IMR-90 (cell line): ENCODE measurements at regions not wholly inside any gene's neighbourhood (a gene's known extent, or its start where the extent isn't known, plus 50 kb on each side); places are given as distances from the start of the nearest gene placed in this dataset.

Experiments
- ATAC-seq: fragments of 200-7000 bp; cut with Tn5 transposase; 2 replicates; pipeline ENCODE4 v1.9.1; 2020; ENCODE audit warnings: low read depth, mild to moderate bottlenecking, moderate library complexity
- BruUV-seq: library from RNA; stranded (reverse); fragments of 400-500 nt; replicated peaks from 2 replicates; lab custom pipeline; 2021; lab: Mats Ljungman, UMichigan
- CTCF ChIA-PET: fragments of 300-600 bp; formaldehyde crosslinking; extraction: SDS; loops from one replicate; lab custom pipeline; 2021; ENCODE audit warnings: antibody characterized with exemption; lab: Yijun Ruan, JAX
- POLR2A ChIA-PET: fragments of 300-600 bp; sonication (Branson Sonifier 250); formaldehyde crosslinking; loops from one replicate; lab custom pipeline; 2022; ENCODE audit warnings: antibody characterized with exemption; ENCODE audit not compliant: unreplicated experiment; lab: Charles Lee
- DNase-seq: peaks from one replicate; pipeline ENCODE4 v3.0.0; 2013
- H2AFZ ChIP-seq: replicated peaks from 2 replicates; pipeline ENCODE3; 2013; ENCODE audit warnings: low read length, mild to moderate bottlenecking; ENCODE audit not compliant: poor library complexity
- H2AK5ac ChIP-seq: 2 replicates; pipeline ENCODE4 v1.6.1; 2013; ENCODE audit warnings: low read depth, low read length, inconsistent platforms
- H2AK9ac ChIP-seq: replicated peaks from 2 replicates; pipeline ENCODE3; 2013; ENCODE audit warnings: mild to moderate bottlenecking, low read depth, low read length, moderate library complexity; ENCODE audit not compliant: poor library complexity
- H2BK120ac ChIP-seq: 2 replicates; pipeline ENCODE4 v1.6.1; 2013; ENCODE audit warnings: low read depth, low read length, inconsistent platforms
- H2BK15ac ChIP-seq: 3 replicates; pipeline ENCODE4 v1.6.1; 2013; ENCODE audit warnings: low read depth, low read length, inconsistent platforms
- H2BK20ac ChIP-seq: 2 replicates; pipeline ENCODE4 v1.6.1; 2013; ENCODE audit warnings: low read depth, mild to moderate bottlenecking, inconsistent platforms, low read length, moderate library complexity
- H2BK5ac ChIP-seq: 2 replicates; pipeline ENCODE4 v1.6.1; 2013; ENCODE audit warnings: mild to moderate bottlenecking, low read depth, low read length, inconsistent platforms; ENCODE audit not compliant: poor library complexity, severe bottlenecking
- H3K14ac ChIP-seq: replicated peaks from 2 replicates; pipeline ENCODE4 v1.6.1; 2013; ENCODE audit warnings: low read depth, low read length, inconsistent platforms
- H3K18ac ChIP-seq: 2 replicates; pipeline ENCODE4 v1.6.1; 2013; ENCODE audit warnings: low read depth, low read length, control low read depth
- H3K23ac ChIP-seq: 2 replicates; pipeline ENCODE4 v1.6.1; 2013; ENCODE audit warnings: low read depth, low read length, inconsistent platforms
- H3K27ac ChIP-seq: 2 replicates; pipeline ENCODE4 v1.5.1; 2013; ENCODE audit warnings: mild to moderate bottlenecking, control low read depth, low read length; ENCODE audit not compliant: insufficient read depth
- H3K27me3 ChIP-seq: 2 replicates; pipeline ENCODE4 v1.6.1; 2013; ENCODE audit warnings: low read length; ENCODE audit not compliant: control insufficient read depth, insufficient read depth
- H3K36me3 ChIP-seq: 2 replicates; pipeline ENCODE4 v1.6.1; 2013; ENCODE audit warnings: low read length, mixed read lengths; ENCODE audit not compliant: control insufficient read depth, insufficient read depth
- H3K4ac ChIP-seq: 2 replicates; pipeline ENCODE4 v1.6.1; 2013; ENCODE audit warnings: low read depth, low read length, inconsistent platforms
- H3K4me1 ChIP-seq: 2 replicates; pipeline ENCODE4 v1.6.1; 2013; ENCODE audit warnings: low read length, mixed read lengths; ENCODE audit not compliant: control insufficient read depth, insufficient read depth
- H3K4me2 ChIP-seq: 2 replicates; pipeline ENCODE4 v1.6.1; 2013; ENCODE audit warnings: low read depth, mild to moderate bottlenecking, control low read depth, low read length, moderate library complexity
- H3K4me3 ChIP-seq: 2 replicates; pipeline ENCODE4 v1.5.1; 2013; ENCODE audit warnings: low read depth, mild to moderate bottlenecking, control low read depth, low read length, moderate library complexity; ENCODE audit not compliant: insufficient read depth
- H3K56ac ChIP-seq: 2 replicates; pipeline ENCODE4 v1.6.1; 2013; ENCODE audit warnings: low read length, inconsistent platforms; ENCODE audit not compliant: insufficient read depth; ENCODE audit errors: extremely low read depth
- H3K79me1 ChIP-seq, 2 experiments: 2 replicates each; pipeline ENCODE4 v1.6.1; 2013; ENCODE audit warnings: low read length in 2 of 2, inconsistent platforms in 1 of 2, low read depth in 1 of 2
- H3K9ac ChIP-seq: 2 replicates; pipeline ENCODE4 v1.6.1; 2013; ENCODE audit warnings: low read depth, low read length, control low read depth
- H3K9me1 ChIP-seq: 2 replicates; pipeline ENCODE4 v1.6.1; 2013; ENCODE audit warnings: low read length, inconsistent platforms; ENCODE audit not compliant: insufficient read depth
- H3K9me3 ChIP-seq: 2 replicates; pipeline ENCODE4 v1.6.1; 2013; ENCODE audit warnings: low read length; ENCODE audit not compliant: control insufficient read depth, insufficient read depth
- H4K20me1 ChIP-seq: 2 replicates; pipeline ENCODE4 v1.6.1; 2013; ENCODE audit warnings: low read length, inconsistent platforms; ENCODE audit not compliant: insufficient read depth
- H4K5ac ChIP-seq: 2 replicates; pipeline ENCODE4 v1.6.1; 2013; ENCODE audit warnings: mild to moderate bottlenecking, low read depth, low read length, control low read depth
- H4K8ac ChIP-seq, 2 experiments: 2 replicates each; pipeline ENCODE4 v1.6.1; 2013; ENCODE audit warnings: low read depth in 2 of 2, low read length in 2 of 2, control low read depth in 1 of 2, inconsistent platforms in 1 of 2
- H4K91ac ChIP-seq: 2 replicates; pipeline ENCODE4 v1.6.1; 2013; ENCODE audit warnings: low read depth, low read length, inconsistent platforms; ENCODE audit not compliant: insufficient read depth
- CEBPB ChIP-seq: IDR thresholded peaks from 2 replicates; pipeline ENCODE4 v1.6.1; 2012; ENCODE audit warnings: low read depth, low read length, improper control_type of control experiment
- FOS ChIP-seq: fragments of 150-350 bp; IDR thresholded peaks from 2 replicates; pipeline ENCODE4 v1.6.1; 2016; ENCODE audit warnings: low read depth, low read length
- SMC3 ChIP-seq: fragments of 150-350 bp; IDR thresholded peaks from 2 replicates; pipeline ENCODE4 v1.6.1; 2016; ENCODE audit warnings: low read depth, mild to moderate bottlenecking, antibody characterized with exemption, low read length, moderate library complexity
- WGBS, 2 experiments: methylation state at CpG; one replicate each; pipeline versions ENCODE4 v1.1.5 to v1.1.7; 2013; ENCODE audit warnings: missing lambda C conversion rate in 2 of 2; ENCODE audit not compliant: insufficient read length in 1 of 2; ENCODE audit errors: extremely low coverage in 2 of 2; 5-methylcytosine and 5-hydroxymethylcytosine counted together
- dilution Hi-C: fragments of 300-500 bp; cut with HindIII; formaldehyde crosslinking; loops from one replicate; pipeline ENCODE4 v1.14.3; 2018; ENCODE audit warnings: low sequenced_read_pairs; ENCODE audit not compliant: unreplicated experiment
- in situ Hi-C: fragments of 300-500 bp; cut with MboI; formaldehyde crosslinking; loops from 3 replicates; pipeline ENCODE4 v1.14.3; 2019; ENCODE audit warnings: low sequenced_read_pairs, inconsistent platforms, mixed read lengths
- intact Hi-C: fragments of 100-400 bp; cut with micrococcal nuclease; formaldehyde crosslinking; loops from 2 replicates; pipeline ENCODE4 v1.10.0; 2022

DNA sequence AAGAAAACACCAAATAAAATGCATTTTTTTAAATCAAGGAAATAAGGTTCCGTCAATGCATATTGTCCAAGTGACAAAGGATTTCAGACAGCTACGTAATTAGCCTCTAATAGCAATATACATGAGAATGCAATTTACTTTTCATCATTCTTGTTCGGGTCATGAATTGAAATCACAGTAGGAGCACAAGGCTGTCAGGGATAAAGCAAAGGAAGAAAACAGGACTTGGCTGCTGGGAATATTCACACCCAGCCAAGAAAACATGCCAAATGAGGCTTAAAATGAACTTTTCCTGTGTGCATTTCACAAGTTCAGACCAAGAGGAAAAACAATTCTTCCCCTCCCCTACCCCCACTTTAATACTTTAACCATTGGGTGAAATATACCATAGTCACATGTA lies 188.6 kb downstream of the CWF19L2 start:
- no CpG with 5 or more reads among the region's 3 CpGs for WGBS, 2 experiments
- no peaks in the 10 kb centered on the region for H3K4me1 ChIP-seq
- H2AK9ac ChIP-seq = no peak overlapping the region
- H4K8ac ChIP-seq = no peak overlapping the region
- no TSS peak for BruUV-seq
- no peak overlapping the region for H2BK20ac ChIP-seq
- ATAC-seq (no peak), DNase-seq (no peak)
- TF ChIP-seq FOS (no peak), SMC3 (no peak), CEBPB (no peak)
- no peak overlapping the region for H2AFZ ChIP-seq
- in situ Hi-C loops (no loop called here), intact Hi-C loops (no loop called here), dilution Hi-C loops (no loop called here)
- no peak overlapping the region for H3K23ac ChIP-seq
- H4K5ac ChIP-seq = no peak overlapping the region
- ChIA-PET CTCF (no interaction called here), POLR2A (no interaction called here)
- H3K4me3 ChIP-seq = no peak overlapping the region
- no peak overlapping the region for H3K9ac ChIP-seq
- no peak overlapping the region for H2AK5ac ChIP-seq
- H3K36me3 ChIP-seq = no peaks in the 10 kb centered on the region
- H2BK5ac ChIP-seq = no peak overlapping the region
- no peaks in the 10 kb centered on the region for H3K9me1 ChIP-seq
- H3K4ac ChIP-seq = no peak overlapping the region
- no peak overlapping the region for H3K14ac ChIP-seq
- no peaks in the 10 kb centered on the region for H4K20me1 ChIP-seq
- no peaks in the 10 kb centered on the region for H3K9me3 ChIP-seq
- no peaks in the 10 kb centered on the region for H3K79me1 ChIP-seq
- no peak overlapping the region for H3K4me2 ChIP-seq
- no peak overlapping the region for H3K56ac ChIP-seq
- no peak overlapping the region for H3K18ac ChIP-seq
- no peak overlapping the region for H3K27ac ChIP-seq
- H2BK120ac ChIP-seq = no peak overlapping the region
- H3K27me3 ChIP-seq = no peaks in the 10 kb centered on the region
- H4K91ac ChIP-seq = no peak overlapping the region
- H2BK15ac ChIP-seq = no peak overlapping the region
